ENCODE measurements at regions not wholly inside any gene's neighbourhood (a gene's known extent, or its start where the extent isn't known, plus 50 kb on each side); places are given as distances from the start of the nearest gene placed in this dataset.

DNA sequence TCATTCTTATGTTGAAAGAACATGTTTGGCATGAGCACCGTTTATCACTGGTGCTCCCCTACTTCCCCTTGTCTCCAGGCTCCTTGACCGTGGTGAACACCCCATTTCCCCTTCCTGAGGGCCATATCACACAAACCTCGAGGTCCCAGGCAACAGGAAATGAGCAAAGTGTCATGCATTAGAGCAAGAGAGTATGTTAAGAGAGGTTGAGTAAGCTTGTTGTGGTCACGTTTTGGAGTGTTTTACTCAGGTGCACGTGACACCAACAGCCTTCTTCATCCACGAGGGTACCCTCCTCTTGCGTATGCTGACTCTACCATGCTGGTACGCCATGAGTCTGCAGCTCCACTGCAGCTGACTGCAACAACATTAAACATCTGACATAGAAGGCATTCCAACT, 482.2 kb upstream of the NBEA start:
- TF ChIP-seq CTCF (IDR thresholded peaks at IDR 0.05; ENCODE audit: extremely low read depth in 1 of 2, insufficient read depth in 1 of 2, low read depth in 1 of 2, low read length in 2 of 2) (no peak), POLR2AphosphoS5 (IDR thresholded peaks at IDR 0.05; ENCODE audit: insufficient read depth, low read depth, low read length) (peak; percentile 43), POLR2A (IDR thresholded peaks at IDR 0.05; ENCODE audit: low read depth, low read length) (no peak), EZH2 (IDR thresholded peaks at IDR 0.05; ENCODE audit: borderline replicate concordance, low read depth, low read length, severe bottlenecking) (no peak)
- TF ChIP-seq, protein P1, sequence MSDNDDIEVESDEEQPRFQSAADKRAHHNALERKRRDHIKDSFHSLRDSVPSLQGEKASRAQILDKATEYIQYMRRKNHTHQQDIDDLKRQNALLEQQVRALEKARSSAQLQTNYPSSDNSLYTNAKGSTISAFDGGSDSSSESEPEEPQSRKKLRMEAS (IDR thresholded peaks at IDR 0.05; ENCODE audit: insufficient read depth, insufficient read length): no peak
